HG02763 (cell line): ENCODE measurements at regions not wholly inside any gene's neighbourhood (a gene's known extent, or its start where the extent isn't known, plus 50 kb on each side); places are given as distances from the start of the nearest gene placed in this dataset.
A peak's percentile ranks its signal among the peaks of the same experiment; 100 is the strongest.

ENCODE experiments used
- ATAC-seq: cut with Tn5 transposase; IDR thresholded peaks from one replicate; pipeline ENCODE4 v1.9.1; 2021; ENCODE audit warnings: mild to moderate bottlenecking, moderate library complexity; ENCODE audit not compliant: unreplicated experiment

GRCh38 chr21:23706431-23706830 is 1900.8 kb downstream of the MRPL39 start:
- ATAC-seq = no peak

GRCh38 chr21:23699402-23699801 is 1907.9 kb downstream of the MRPL39 start:
- ATAC-seq = no peak

DNA sequence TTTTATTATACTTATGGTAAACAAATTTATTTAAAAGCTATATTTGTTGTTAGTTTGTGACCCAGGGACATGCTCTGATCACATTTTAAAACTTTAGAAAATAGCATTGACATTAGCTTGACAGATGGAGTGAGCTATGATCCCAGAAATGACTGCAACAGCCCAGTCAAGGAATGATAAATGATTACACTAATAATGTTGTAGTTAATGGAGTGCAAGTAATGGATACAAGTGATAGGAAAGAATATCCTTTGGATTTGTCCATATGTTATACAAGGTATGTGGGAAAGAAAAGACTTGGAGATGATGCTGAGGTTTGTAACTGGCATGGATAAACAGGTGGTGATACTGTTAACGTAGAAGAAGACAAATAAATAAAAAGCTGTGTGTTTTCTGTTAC is 1908.7 kb downstream of the MRPL39 start:
- ATAC-seq = no peak

DNA sequence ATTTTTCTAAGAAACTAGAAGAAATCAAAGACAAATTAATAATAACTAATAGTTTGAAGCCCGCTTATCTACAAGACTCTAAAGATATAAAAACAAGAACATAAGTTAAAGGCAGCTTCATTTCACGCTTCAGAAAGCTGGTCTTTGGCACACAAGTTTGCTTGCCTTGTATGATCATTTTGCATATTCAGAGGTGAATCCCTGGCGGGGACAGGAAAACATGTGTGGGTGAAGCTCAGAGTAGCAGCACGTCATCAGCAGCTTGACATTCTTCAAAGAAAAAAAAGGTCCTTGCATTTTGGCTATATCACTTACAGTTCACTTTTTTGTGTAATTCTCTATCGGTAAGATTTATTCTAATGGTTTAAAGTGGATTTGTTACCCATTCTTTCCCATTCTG is 1911.8 kb downstream of the MRPL39 start:
- peak; percentile 60 for ATAC-seq

- no peak for ATAC-seq
Measured at GRCh38 chr21:23694390-23694789, 1912.9 kb downstream of the MRPL39 start.

DNA sequence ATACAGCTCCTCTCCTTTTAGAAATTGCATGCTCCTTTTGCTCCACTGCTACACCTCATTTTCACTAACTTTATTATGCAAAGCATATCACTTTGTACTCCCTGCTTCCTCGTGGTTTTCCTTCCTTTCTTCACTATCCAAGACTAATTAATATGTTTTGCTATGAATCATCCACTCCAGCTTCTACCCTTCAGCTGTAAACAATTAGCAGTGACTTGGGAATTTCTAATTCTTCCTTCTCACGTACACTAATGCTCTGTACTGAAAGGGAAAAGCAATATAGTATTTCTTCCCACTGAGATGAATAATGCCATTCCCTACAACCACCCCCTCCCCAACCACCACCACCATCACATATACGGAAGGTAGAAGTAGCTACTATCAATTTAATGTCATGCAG is 1917.0 kb downstream of the MRPL39 start:
- ATAC-seq = no peak

DNA sequence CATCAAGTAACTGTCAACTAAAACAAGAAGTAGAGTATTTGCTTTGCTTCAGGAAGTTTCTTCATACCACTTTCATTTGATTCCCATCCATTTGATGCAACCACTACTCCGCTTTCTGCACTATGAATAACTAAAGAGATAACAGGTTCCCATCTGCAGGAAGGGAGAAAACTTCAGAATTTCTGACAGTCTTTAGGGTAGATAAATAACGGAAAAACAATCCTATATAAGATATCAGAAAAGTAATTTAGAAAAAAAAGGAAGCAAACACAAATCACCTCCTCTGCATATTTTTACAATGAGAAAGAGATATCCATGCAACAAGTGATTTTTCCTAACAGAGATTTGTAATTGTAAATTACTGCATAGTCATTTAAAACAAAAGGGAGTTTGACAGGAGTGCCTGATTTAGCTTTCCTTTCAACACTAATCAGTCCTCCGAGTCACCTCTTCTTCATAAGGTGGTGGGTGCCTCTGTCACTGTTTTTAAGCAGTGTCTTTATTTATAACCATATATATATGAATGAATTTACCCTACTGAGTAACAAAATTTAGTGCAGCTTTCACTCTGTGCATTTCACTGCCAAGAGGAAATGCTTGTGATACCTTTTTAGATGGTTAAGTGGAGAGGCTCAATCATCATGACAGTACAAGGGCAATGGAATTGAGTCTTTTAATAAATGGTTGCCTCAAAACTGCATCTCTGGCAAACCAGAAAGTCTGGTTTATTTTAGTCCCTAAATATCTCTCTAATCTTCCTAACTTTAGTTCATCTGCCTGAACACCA is 1920.4 kb downstream of the MRPL39 start:
- ATAC-seq = no peak

- no peak for ATAC-seq
Measured at GRCh38 chr21:23684431-23684830, 1922.8 kb downstream of the MRPL39 start.

- no peak for ATAC-seq
Measured at GRCh38 chr21:23664193-23664694, 1943.0 kb downstream of the MRPL39 start.

DNA sequence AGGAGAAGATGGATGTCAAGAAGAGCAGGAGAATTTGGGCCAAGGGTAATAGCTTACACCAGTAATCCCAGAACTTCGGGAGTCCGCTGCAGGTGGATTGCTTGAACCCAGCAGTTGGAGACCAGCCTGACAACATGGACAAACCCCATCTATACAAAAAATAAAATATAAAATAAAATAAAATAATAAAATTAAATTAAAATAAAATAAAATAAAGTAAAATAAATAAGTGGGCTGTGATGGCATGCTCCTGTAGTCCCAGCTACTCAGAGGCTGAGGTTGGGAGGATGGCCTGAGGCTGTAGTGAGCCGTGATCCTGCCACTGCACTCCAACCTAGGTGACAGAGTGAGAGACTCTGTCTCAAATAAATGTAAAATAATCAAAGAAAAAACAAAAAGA is 1946.7 kb downstream of the MRPL39 start:
- ATAC-seq = no peak

GRCh38 chr21:23644768-23645167 is 1962.5 kb downstream of the MRPL39 start:
- no peak for ATAC-seq

GRCh38 chr21:23639721-23640120 is 1967.6 kb downstream of the MRPL39 start:
- ATAC-seq = no peak

GRCh38 chr21:23638131-23638695 is 1969.1 kb downstream of the MRPL39 start:
- ATAC-seq = no peak

DNA sequence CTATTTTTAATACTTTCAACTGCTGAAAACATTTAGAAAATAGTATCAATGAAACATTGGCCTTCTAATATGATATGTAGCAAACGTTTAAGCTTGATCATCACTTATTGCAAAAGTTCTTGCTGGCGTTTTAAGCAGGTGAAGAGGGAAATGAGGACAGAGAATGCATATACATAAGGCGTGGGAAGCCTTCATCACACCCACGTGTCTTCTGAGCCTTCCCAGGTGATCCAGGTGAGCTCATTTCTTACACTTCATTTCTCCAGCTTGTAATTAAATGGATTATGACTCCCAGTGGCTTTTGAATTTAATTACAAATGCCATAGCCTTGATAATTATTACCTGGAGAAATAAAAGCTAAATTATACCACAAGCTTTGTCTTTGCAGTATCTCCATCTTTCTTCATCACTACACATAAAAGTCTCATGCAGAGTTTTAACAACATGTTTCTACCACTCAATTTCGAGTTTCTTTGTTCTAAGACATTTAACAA is 1973.8 kb downstream of the MRPL39 start:
- ATAC-seq = no peak

GRCh38 chr21:23624281-23624680 is 1983.0 kb downstream of the MRPL39 start:
- no peak for ATAC-seq

DNA sequence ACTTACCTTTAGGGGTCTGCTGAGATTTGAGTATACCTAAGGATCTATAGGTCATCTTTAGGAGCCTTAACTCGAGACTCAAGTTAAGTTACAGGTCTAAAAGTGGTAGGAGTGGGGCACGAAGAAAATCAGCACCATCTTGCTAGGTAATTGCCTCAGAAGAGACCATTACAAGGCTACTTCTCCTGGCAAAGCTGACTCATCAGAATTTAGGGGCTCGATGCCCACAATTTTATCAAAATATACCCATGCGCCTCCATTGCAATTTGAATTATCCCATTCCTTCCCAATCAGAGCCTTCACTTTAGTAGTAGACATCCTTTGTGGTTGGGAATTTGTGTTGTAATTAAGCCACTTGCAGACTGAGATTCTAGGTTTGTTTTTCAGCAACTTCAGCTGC is 1994.3 kb downstream of the MRPL39 start:
- no peak for ATAC-seq

- ATAC-seq = no peak
Measured at GRCh38 chr21:23612210-23612609, 1995.1 kb downstream of the MRPL39 start.

GRCh38 chr21:23607782-23608431 is 1999.4 kb downstream of the MRPL39 start:
- no peak for ATAC-seq

GRCh38 chr21:23601549-23601948 is 2005.7 kb downstream of the MRPL39 start:
- ATAC-seq = no peak

GRCh38 chr21:23593582-23593981 is 2013.7 kb downstream of the MRPL39 start:
- no peak for ATAC-seq

GRCh38 chr21:23585419-23585818 is 2021.9 kb downstream of the MRPL39 start:
- no peak for ATAC-seq

DNA sequence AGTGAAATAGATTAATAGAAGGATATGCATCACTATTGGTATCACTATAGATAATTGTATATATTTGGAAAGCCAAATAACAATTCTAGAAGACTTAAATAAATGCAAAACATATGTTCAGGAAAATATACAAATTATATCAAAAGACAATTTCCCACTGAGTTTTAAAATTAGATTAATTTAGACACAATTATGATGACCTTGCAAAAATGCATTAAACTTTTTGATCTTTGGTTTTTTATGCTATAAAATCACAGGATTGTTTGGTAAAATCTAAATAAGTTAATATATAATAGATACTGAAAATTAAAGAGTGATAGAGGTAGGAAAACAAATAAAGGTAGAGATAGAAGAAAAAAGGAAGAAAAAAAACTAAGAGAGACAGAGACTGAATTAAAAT is 2027.7 kb downstream of the MRPL39 start:
- ATAC-seq = no peak
